ENCODE measurements at regions not wholly inside any gene's neighbourhood (a gene's known extent, or its start where the extent isn't known, plus 50 kb on each side); places are given as distances from the start of the nearest gene placed in this dataset.

DNA sequence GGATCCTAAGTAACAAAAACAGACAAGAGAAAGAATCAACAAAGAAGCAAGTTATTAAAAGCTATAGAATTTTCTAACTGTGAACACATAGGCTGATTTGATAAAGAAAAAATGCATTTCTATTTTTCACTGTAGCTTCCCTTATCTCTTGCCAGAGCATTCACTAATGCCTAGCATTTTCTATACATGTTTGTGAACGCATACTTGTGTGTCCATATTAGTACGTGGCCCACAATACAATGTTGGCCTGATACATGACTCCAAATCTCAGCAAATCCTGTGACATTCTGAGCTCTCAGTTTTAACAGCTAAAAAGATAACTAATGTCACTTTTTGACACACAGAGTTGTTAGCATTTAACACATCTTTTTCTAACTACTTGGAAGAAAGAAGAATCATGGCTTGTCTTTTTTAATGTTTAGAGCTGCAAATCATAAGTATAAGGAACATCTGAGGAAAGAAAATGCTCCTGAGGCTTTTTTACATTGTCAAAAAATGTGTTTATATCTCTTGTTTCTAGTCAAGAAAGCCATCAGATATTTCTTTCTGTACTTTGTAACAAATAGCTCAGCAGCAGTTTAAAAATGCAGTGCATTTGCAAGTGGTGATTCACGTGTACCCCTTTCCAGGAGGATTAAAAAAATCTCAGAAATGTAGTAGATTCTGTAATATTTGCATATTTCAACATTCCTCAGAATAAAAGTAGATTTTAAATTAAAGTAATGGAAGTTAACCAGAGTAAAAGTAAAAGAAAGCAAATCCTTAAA lies 1646.8 kb upstream of the TMEFF2 start (continued):
- TF ChIP-seq, protein P1, sequence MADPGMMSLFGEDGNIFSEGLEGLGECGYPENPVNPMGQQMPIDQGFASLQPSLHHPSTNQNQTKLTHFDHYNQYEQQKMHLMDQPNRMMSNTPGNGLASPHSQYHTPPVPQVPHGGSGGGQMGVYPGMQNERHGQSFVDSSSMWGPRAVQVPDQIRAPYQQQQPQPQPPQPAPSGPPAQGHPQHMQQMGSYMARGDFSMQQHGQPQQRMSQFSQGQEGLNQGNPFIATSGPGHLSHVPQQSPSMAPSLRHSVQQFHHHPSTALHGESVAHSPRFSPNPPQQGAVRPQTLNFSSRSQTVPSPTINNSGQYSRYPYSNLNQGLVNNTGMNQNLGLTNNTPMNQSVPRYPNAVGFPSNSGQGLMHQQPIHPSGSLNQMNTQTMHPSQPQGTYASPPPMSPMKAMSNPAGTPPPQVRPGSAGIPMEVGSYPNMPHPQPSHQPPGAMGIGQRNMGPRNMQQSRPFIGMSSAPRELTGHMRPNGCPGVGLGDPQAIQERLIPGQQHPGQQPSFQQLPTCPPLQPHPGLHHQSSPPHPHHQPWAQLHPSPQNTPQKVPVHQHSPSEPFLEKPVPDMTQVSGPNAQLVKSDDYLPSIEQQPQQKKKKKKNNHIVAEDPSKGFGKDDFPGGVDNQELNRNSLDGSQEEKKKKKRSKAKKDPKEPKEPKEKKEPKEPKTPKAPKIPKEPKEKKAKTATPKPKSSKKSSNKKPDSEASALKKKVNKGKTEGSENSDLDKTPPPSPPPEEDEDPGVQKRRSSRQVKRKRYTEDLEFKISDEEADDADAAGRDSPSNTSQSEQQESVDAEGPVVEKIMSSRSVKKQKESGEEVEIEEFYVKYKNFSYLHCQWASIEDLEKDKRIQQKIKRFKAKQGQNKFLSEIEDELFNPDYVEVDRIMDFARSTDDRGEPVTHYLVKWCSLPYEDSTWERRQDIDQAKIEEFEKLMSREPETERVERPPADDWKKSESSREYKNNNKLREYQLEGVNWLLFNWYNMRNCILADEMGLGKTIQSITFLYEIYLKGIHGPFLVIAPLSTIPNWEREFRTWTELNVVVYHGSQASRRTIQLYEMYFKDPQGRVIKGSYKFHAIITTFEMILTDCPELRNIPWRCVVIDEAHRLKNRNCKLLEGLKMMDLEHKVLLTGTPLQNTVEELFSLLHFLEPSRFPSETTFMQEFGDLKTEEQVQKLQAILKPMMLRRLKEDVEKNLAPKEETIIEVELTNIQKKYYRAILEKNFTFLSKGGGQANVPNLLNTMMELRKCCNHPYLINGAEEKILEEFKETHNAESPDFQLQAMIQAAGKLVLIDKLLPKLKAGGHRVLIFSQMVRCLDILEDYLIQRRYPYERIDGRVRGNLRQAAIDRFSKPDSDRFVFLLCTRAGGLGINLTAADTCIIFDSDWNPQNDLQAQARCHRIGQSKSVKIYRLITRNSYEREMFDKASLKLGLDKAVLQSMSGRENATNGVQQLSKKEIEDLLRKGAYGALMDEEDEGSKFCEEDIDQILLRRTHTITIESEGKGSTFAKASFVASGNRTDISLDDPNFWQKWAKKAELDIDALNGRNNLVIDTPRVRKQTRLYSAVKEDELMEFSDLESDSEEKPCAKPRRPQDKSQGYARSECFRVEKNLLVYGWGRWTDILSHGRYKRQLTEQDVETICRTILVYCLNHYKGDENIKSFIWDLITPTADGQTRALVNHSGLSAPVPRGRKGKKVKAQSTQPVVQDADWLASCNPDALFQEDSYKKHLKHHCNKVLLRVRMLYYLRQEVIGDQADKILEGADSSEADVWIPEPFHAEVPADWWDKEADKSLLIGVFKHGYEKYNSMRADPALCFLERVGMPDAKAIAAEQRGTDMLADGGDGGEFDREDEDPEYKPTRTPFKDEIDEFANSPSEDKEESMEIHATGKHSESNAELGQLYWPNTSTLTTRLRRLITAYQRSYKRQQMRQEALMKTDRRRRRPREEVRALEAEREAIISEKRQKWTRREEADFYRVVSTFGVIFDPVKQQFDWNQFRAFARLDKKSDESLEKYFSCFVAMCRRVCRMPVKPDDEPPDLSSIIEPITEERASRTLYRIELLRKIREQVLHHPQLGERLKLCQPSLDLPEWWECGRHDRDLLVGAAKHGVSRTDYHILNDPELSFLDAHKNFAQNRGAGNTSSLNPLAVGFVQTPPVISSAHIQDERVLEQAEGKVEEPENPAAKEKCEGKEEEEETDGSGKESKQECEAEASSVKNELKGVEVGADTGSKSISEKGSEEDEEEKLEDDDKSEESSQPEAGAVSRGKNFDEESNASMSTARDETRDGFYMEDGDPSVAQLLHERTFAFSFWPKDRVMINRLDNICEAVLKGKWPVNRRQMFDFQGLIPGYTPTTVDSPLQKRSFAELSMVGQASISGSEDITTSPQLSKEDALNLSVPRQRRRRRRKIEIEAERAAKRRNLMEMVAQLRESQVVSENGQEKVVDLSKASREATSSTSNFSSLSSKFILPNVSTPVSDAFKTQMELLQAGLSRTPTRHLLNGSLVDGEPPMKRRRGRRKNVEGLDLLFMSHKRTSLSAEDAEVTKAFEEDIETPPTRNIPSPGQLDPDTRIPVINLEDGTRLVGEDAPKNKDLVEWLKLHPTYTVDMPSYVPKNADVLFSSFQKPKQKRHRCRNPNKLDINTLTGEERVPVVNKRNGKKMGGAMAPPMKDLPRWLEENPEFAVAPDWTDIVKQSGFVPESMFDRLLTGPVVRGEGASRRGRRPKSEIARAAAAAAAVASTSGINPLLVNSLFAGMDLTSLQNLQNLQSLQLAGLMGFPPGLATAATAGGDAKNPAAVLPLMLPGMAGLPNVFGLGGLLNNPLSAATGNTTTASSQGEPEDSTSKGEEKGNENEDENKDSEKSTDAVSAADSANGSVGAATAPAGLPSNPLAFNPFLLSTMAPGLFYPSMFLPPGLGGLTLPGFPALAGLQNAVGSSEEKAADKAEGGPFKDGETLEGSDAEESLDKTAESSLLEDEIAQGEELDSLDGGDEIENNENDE (IDR thresholded peaks at IDR 0.05; ENCODE audit: insufficient replicate concordance, low read length): no peak
- TF ChIP-seq HDAC2 (IDR thresholded peaks at IDR 0.05; ENCODE audit: borderline replicate concordance in 1 of 2, low read depth in 2 of 2, low read length in 2 of 2) (no peak), TBP (IDR thresholded peaks at IDR 0.05; ENCODE audit: low read depth, low read length) (no peak), TCF12 (IDR thresholded peaks at IDR 0.05; ENCODE audit: low read depth, low read length) (no peak), KDM4A (IDR thresholded peaks at IDR 0.05; ENCODE audit: low read depth, low read length, severe bottlenecking) (no peak)
- TF ChIP-seq, protein P2, sequence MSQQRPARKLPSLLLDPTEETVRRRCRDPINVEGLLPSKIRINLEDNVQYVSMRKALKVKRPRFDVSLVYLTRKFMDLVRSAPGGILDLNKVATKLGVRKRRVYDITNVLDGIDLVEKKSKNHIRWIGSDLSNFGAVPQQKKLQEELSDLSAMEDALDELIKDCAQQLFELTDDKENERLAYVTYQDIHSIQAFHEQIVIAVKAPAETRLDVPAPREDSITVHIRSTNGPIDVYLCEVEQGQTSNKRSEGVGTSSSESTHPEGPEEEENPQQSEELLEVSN (IDR thresholded peaks at IDR 0.05): no peak
- TF ChIP-seq, protein P3, sequence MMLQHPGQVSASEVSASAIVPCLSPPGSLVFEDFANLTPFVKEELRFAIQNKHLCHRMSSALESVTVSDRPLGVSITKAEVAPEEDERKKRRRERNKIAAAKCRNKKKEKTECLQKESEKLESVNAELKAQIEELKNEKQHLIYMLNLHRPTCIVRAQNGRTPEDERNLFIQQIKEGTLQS (IDR thresholded peaks at IDR 0.05; ENCODE audit: insufficient read depth, low read depth, low read length): no peak
- TF ChIP-seq, protein P4, sequence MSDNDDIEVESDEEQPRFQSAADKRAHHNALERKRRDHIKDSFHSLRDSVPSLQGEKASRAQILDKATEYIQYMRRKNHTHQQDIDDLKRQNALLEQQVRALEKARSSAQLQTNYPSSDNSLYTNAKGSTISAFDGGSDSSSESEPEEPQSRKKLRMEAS (IDR thresholded peaks at IDR 0.05): no peak
